ENCODE measurements at regions not wholly inside any gene's neighbourhood (a gene's known extent, or its start where the extent isn't known, plus 50 kb on each side); places are given as distances from the start of the nearest gene placed in this dataset.

GRCh38 chr5:122262103-122262502, 49.9 kb upstream of the SNCAIP start:
- no peaks in the 10 kb centered on the region for H3K27me3 ChIP-seq (replicated peaks in 1 of 2; ENCODE audit: control insufficient read depth in 2 of 2, insufficient read depth in 2 of 2, low read length in 1 of 2)
- WGBS (ENCODE audit: insufficient coverage, insufficient replicate concordance, low lambda C conversion rate, missing lambda C conversion rate), result 0% methylated on average over 1 of the region's 1 CpG
- intact Hi-C loops (cut with micrococcal nuclease; ENCODE audit: unreplicated experiment), result no loop called here
- H3K27ac ChIP-seq (ENCODE audit: control insufficient read depth, insufficient read depth), result no peak overlapping the region
- ChIA-PET POLR2A (no interaction called here), CTCF (no interaction called here), RAD21 (ENCODE audit: unreplicated experiment) (no interaction called here), SMC1A (ENCODE audit: uncharacterized antibody, unreplicated experiment) (no interaction called here)
- FAIRE-seq, result no peak
- H3K4me2 ChIP-seq (ENCODE audit: control insufficient read depth, insufficient read depth), result no peak overlapping the region
- no peak overlapping the region for H3K9ac ChIP-seq (ENCODE audit: control insufficient read depth, insufficient read depth, low read length)
- no peaks in the 10 kb centered on the region; the same call in 1 of the 3 replicates for H3K9me3 ChIP-seq (replicated peaks; ENCODE audit: control insufficient read depth, insufficient read depth, low read length)
- H3K4me3 ChIP-seq, result no peak overlapping the region
- H3K36me3 ChIP-seq (ENCODE audit: control insufficient read depth in 2 of 2, insufficient read depth in 2 of 2, low read length in 1 of 2), result no peaks in the 10 kb centered on the region
- no peaks in the 10 kb centered on the region for H3K79me2 ChIP-seq (ENCODE audit: control insufficient read depth, insufficient read depth, low read length)
- no peak for ATAC-seq
- in situ Hi-C loops (cut with MboI), result no loop called here
- no peak for DNase-seq (ENCODE audit: low read depth, low spot score)
- no peak overlapping the region for H2AFZ ChIP-seq (ENCODE audit: control insufficient read depth, low read depth, low read length)
- BruUV-seq (replicated peaks), result no TSS peak
- H4K20me1 ChIP-seq (ENCODE audit: control insufficient read depth, insufficient read depth), result no peaks in the 10 kb centered on the region
- no peak for TF ChIP-seq CREM (IDR thresholded peaks at IDR 0.05; ENCODE audit: low read depth)
- TF ChIP-seq IRF4 (IDR thresholded peaks at IDR 0.05; ENCODE audit: low read depth, low read length), result no peak
- TF ChIP-seq SUZ12 (IDR thresholded peaks at IDR 0.05; ENCODE audit: unreplicated experiment), result no peak
- TF ChIP-seq HCFC1 (IDR thresholded peaks at IDR 0.05; ENCODE audit: low read length), result no peak
- no peak for TF ChIP-seq E2F8 (IDR thresholded peaks at IDR 0.05; ENCODE audit: low read depth, partially characterized antibody)
- no peak for TF ChIP-seq ATF7 (IDR thresholded peaks at IDR 0.05; ENCODE audit: low read depth)
- no peak for TF ChIP-seq IKZF2 (IDR thresholded peaks at IDR 0.05)
- TF ChIP-seq SKIL (IDR thresholded peaks at IDR 0.05; ENCODE audit: low read depth, poor library complexity, severe bottlenecking), result no peak
- no peak for TF ChIP-seq PAX8 (IDR thresholded peaks at IDR 0.05)
- no peak for TF ChIP-seq SMC3 (IDR thresholded peaks at IDR 0.05; ENCODE audit: borderline replicate concordance, low read length)
- no peaks in the 10 kb centered on the region for H3K4me1 ChIP-seq (ENCODE audit: control insufficient read depth, insufficient read depth, low read length)

All from GM12878 (cell line).